ENCODE measurements at regions not wholly inside any gene's neighbourhood (a gene's known extent, or its start where the extent isn't known, plus 50 kb on each side); places are given as distances from the start of the nearest gene placed in this dataset.

GRCh38 chr16:86228713-86229112 lies 281.6 kb upstream of the FOXF1 start:
- TF ChIP-seq EP300 (IDR thresholded peaks at IDR 0.05; ENCODE audit: borderline replicate concordance in 1 of 2, control insufficient read depth in 1 of 2, low read depth in 2 of 2, low read length in 2 of 2): no peak
- no peak for TF ChIP-seq CBFB (IDR thresholded peaks at IDR 0.05; ENCODE audit: low read depth)
- no peak for TF ChIP-seq POLR2A (IDR thresholded peaks at IDR 0.05; ENCODE audit: low read depth, low read length)
- TF ChIP-seq RAD21 (IDR thresholded peaks at IDR 0.05; ENCODE audit: insufficient read depth, low read depth, low read length): no peak
- TF ChIP-seq LARP7 (IDR thresholded peaks at IDR 0.05): no peak
- TF ChIP-seq TBL1XR1 (IDR thresholded peaks at IDR 0.05; ENCODE audit: low read depth, low read length): no peak
- TF ChIP-seq ATF3 (IDR thresholded peaks at IDR 0.05; ENCODE audit: borderline replicate concordance, extremely low read depth, low read depth, low read length): no peak
- TF ChIP-seq SMAD1 (IDR thresholded peaks at IDR 0.05; ENCODE audit: low read depth, partially characterized antibody): no peak
- no peak for TF ChIP-seq TARDBP (IDR thresholded peaks at IDR 0.05; ENCODE audit: borderline replicate concordance)
- TF ChIP-seq HCFC1 (IDR thresholded peaks at IDR 0.05; ENCODE audit: low read length): no peak
- TF ChIP-seq MAX (IDR thresholded peaks at IDR 0.05; ENCODE audit: low read depth, low read length): no peak
- TF ChIP-seq EZH2 (IDR thresholded peaks at IDR 0.05; ENCODE audit: borderline replicate concordance, control insufficient read depth, low read depth, low read length): no peak
- TF ChIP-seq PRDM15 (CRISPR knock-in tag; IDR thresholded peaks at IDR 0.05): no peak

All from GM12878 (cell line).